IPS DF 6.9 (cell line): ENCODE measurements at regions not wholly inside any gene's neighbourhood (a gene's known extent, or its start where the extent isn't known, plus 50 kb on each side); places are given as distances from the start of the nearest gene placed in this dataset.

Experiments
- DNase-seq: peaks from one replicate; pipeline ENCODE4 v3.0.0-alpha.2; 2013; ENCODE audit warnings: low read depth, low spot score
- H3K27ac ChIP-seq: one replicate; pipeline ENCODE4 v1.5.1; 2013; ENCODE audit warnings: low read length, control low read depth
- H3K27me3 ChIP-seq: 2 replicates; pipeline ENCODE4 v1.6.1; 2013; ENCODE audit warnings: mild to moderate bottlenecking, low read length; ENCODE audit not compliant: control insufficient read depth, insufficient read depth
- H3K36me3 ChIP-seq: 2 replicates; pipeline ENCODE4 v1.6.1; 2013; ENCODE audit warnings: low read length; ENCODE audit not compliant: control insufficient read depth, insufficient read depth
- H3K4me1 ChIP-seq: 2 replicates; pipeline ENCODE4 v1.6.1; 2013; ENCODE audit warnings: low read length; ENCODE audit not compliant: control insufficient read depth, insufficient read depth
- H3K4me3 ChIP-seq: 2 replicates; pipeline ENCODE4 v1.5.1; 2013; ENCODE audit warnings: mild to moderate bottlenecking, low read length
- H3K9me3 ChIP-seq: 2 replicates; pipeline ENCODE4 v1.6.1; 2013; ENCODE audit warnings: low read length, inconsistent platforms; ENCODE audit not compliant: control insufficient read depth, insufficient read depth
- WGBS: extraction: QIAGEN DNeasy Blood & Tissue Kit; methylation state at CpG from one replicate; pipeline ENCODE4 v1.1.7; 2013; ENCODE audit warnings: mixed read lengths, missing lambda C conversion rate; ENCODE audit not compliant: insufficient read length, insufficient coverage; 5-methylcytosine and 5-hydroxymethylcytosine counted together

DNA sequence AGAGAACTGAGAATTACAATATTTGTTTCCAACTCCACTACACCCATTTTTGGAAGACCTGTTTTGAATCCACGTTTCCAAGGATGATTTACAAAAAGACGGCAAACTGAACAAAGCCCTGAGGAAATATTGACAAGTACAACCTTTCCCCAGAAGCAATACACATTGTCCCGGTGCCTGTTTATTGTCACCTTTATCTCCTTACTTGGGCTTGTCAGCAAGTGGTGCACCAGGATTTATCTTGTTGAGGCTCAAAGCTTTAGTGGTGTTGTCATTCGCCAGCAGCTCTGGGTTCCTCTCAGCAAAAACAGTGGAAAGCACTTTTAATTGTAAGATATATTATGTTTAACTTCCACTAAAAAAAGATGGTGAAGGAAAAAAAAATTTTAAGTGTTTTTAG is 1191.9 kb upstream of the TENM4 start:
- Histone ChIP-seq H3K27me3 (no peaks in the 10 kb centered on the region), H3K36me3 (no peaks in the 10 kb centered on the region), H3K4me3 (no peak overlapping the region), H3K9me3 (no peaks in the 10 kb centered on the region), H3K4me1 (no peaks in the 10 kb centered on the region), H3K27ac (no peak overlapping the region)
- no peak for DNase-seq
- no CpG with 5 or more reads among the region's 4 CpGs for WGBS

DNA sequence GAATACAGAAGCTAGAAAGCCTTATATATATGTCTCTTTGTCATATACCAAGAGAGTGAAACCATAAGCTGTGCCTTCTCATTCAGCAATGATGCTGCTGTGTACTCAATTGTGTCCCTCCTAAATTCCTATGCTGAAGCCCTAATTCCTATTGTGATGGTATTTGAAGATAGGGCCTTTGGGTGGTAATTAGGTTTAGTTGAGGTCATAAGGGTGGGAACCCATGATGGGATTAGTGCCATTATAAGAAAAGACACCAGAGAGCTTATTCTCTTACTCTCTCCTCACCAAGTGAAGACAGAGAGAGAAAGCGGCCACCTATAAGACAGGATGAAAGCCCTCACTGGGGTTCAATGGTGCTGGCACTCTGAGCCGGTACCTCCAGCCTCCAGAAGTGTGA is 1191.3 kb upstream of the TENM4 start:
- H3K4me1 ChIP-seq, result no peaks in the 10 kb centered on the region
- no peak overlapping the region for H3K4me3 ChIP-seq
- no peaks in the 10 kb centered on the region for H3K9me3 ChIP-seq
- H3K36me3 ChIP-seq, result no peaks in the 10 kb centered on the region
- no peak overlapping the region for H3K27ac ChIP-seq
- no peak for DNase-seq
- no peaks in the 10 kb centered on the region for H3K27me3 ChIP-seq
- WGBS, result no CpG with 5 or more reads among the region's 2 CpGs

DNA sequence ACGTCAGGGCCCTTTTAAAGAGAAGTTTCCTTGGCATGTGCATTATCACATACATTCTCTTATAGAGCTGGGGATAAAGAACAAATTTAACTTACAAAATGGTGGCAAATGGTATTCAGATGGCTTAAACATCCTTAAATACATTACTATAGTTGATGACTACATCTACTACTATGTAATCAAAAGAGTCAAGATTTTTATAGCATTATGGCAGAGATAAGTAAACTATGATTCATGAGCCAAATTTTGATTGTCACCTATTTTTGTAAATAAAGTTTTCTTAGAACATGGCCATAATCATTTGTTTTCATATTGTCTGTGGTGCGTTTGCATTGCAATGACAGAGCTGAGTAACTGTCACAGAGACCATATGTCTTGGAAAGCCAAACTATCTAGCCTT is 1188.6 kb upstream of the TENM4 start:
- no peak for DNase-seq
- no peaks in the 10 kb centered on the region for H3K9me3 ChIP-seq
- no peak overlapping the region for H3K4me3 ChIP-seq
- no peak overlapping the region for H3K27ac ChIP-seq
- no peaks in the 10 kb centered on the region for H3K36me3 ChIP-seq
- H3K4me1 ChIP-seq, result no peaks in the 10 kb centered on the region
- no peaks in the 10 kb centered on the region for H3K27me3 ChIP-seq
- WGBS, result no CpG with 5 or more reads among the region's 2 CpGs

DNA sequence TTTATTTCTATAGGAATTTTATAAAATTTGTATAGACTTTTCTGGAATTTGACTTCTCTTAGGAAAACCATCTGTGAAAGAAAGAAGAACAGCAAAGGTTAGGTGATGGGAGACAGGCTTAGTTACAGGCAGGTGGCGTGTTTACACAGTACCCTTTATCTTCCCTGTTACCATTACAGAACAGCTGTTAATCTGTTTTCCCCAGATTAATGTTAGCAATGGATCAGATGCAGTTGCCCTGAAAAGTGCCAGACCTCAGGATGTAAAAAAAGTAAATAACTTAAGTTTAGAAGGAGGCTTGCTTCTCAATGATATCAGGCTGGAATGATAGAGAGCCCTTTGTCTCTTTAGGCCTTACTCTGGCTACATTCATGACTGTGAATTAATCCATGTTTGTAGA is 1186.5 kb upstream of the TENM4 start:
- Histone ChIP-seq H3K9me3 (no peaks in the 10 kb centered on the region), H3K27ac (no peak overlapping the region), H3K27me3 (no peaks in the 10 kb centered on the region), H3K4me1 (no peaks in the 10 kb centered on the region), H3K4me3 (no peak overlapping the region), H3K36me3 (no peaks in the 10 kb centered on the region)
- DNase-seq, result no peak
- no CpG with 5 or more reads among the region's 1 CpG for WGBS

DNA sequence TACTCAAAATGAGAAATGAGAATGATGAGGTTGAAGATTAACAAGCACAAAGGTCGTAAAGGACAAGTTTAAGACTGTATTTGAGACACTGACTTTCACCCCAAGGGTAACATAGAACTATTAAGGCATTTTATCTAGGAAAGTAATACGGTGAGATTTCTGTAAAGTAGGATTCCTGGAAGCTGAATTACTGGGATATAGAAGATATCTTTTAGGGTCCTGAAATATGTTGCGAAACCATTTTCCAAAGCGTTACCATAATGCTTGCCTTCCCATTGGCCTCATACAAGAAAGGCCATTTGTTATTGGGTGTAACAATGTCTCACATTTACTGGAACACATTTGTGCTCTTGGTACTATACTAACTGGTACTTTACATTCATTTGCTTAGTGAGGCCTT is 1185.9 kb upstream of the TENM4 start:
- DNase-seq, result no peak
- H3K9me3 ChIP-seq, result no peaks in the 10 kb centered on the region
- H3K4me3 ChIP-seq, result no peak overlapping the region
- no peaks in the 10 kb centered on the region for H3K36me3 ChIP-seq
- no peak overlapping the region for H3K27ac ChIP-seq
- no CpG with 5 or more reads among the region's 4 CpGs for WGBS
- H3K4me1 ChIP-seq, result no peaks in the 10 kb centered on the region
- no peaks in the 10 kb centered on the region for H3K27me3 ChIP-seq

DNA sequence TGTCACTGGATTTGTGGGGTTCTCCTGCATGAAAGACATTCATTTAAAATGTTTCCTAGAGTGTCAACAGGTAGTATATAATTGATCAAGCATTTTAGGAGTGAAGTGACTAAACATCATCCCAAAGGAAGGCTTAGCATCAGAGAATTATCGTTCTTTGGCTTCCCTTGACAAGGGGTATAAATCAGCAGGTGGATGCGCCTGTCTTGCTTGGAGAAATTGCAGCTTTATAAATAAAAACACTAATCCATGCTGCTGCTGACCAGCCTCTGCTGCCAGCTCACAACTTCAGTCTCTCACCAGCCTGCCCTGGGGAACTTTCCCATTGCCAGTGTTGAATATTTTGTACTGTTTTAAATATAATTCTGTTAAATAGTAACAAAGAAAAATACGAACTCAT is 1184.7 kb upstream of the TENM4 start:
- Histone ChIP-seq H3K36me3 (no peaks in the 10 kb centered on the region), H3K4me3 (no peak overlapping the region), H3K9me3 (no peaks in the 10 kb centered on the region), H3K27me3 (no peaks in the 10 kb centered on the region), H3K4me1 (no peaks in the 10 kb centered on the region), H3K27ac (no peak overlapping the region)
- WGBS, result no CpG with 5 or more reads among the region's 3 CpGs
- no peak for DNase-seq

DNA sequence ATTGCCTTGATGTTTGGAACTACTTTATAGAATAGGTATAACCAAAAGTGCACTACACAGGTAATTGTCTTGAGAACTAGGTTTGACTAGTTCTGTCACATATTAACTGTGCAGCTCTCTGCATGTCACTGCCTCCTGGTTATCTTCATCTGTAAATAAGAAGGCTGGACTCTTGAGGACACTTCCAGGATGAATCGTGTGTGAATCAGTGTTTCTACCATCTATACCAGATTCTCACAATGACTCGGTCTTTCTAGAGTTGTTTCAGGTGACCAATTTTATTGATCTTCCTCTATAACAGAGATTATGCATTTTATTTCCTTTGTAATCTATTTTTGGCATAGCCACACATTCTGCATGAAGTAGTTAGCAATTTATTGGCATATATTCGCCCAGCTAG is 1181.0 kb upstream of the TENM4 start:
- Histone ChIP-seq H3K9me3 (no peaks in the 10 kb centered on the region), H3K27me3 (no peaks in the 10 kb centered on the region), H3K4me1 (no peaks in the 10 kb centered on the region), H3K4me3 (no peak overlapping the region), H3K27ac (no peak overlapping the region), H3K36me3 (no peaks in the 10 kb centered on the region)
- no peak for DNase-seq
- no CpG with 5 or more reads among the region's 3 CpGs for WGBS

DNA sequence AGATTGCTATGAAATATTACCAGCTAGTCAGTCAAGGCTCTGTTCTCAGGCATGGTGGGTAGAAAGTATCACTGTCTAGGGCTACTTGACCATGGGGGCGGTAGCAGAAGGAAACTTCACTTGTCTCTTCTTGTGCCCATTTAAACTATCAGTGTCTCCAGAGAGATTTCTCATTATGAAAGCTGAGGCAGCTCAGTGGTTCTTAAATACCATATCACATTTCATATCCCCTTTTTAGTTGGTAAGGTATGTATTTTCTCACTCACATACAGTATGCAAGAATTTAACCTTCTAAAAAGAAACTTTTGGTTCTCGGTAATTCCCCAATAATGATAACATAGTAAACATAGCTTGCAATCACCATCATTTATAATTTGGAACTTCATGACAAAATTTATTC is 1180.0 kb upstream of the TENM4 start:
- H3K27me3 ChIP-seq, result no peaks in the 10 kb centered on the region
- no peak overlapping the region for H3K4me3 ChIP-seq
- H3K9me3 ChIP-seq, result no peaks in the 10 kb centered on the region
- H3K27ac ChIP-seq, result no peak overlapping the region
- no peak for DNase-seq
- no CpG with 5 or more reads among the region's 2 CpGs for WGBS
- H3K4me1 ChIP-seq, result no peaks in the 10 kb centered on the region
- H3K36me3 ChIP-seq, result no peaks in the 10 kb centered on the region

DNA sequence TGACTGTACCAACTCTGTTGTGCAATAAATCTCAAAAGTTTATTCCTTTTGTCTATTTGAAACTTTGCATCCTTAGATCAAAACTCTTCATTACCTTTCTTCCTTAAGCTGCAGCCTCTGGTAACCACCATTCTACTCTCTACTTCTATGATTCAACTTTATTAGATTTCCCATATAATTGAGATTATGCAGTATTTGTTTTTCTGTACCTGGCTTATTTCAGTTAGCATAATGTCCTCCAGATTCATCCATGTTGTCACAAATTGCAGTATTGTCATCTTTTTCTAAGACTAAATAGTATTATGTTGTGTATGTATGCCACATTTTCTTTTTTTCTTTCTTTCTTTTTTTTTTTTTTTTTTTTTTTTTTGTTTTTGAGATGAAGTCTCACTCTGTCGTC is 1176.3 kb upstream of the TENM4 start:
- WGBS, result no CpG with 5 or more reads among the region's 1 CpG
- H3K9me3 ChIP-seq, result no peaks in the 10 kb centered on the region
- H3K36me3 ChIP-seq, result no peaks in the 10 kb centered on the region
- H3K4me1 ChIP-seq, result no peaks in the 10 kb centered on the region
- no peak overlapping the region for H3K27ac ChIP-seq
- no peaks in the 10 kb centered on the region for H3K27me3 ChIP-seq
- DNase-seq, result no peak
- H3K4me3 ChIP-seq, result no peak overlapping the region

DNA sequence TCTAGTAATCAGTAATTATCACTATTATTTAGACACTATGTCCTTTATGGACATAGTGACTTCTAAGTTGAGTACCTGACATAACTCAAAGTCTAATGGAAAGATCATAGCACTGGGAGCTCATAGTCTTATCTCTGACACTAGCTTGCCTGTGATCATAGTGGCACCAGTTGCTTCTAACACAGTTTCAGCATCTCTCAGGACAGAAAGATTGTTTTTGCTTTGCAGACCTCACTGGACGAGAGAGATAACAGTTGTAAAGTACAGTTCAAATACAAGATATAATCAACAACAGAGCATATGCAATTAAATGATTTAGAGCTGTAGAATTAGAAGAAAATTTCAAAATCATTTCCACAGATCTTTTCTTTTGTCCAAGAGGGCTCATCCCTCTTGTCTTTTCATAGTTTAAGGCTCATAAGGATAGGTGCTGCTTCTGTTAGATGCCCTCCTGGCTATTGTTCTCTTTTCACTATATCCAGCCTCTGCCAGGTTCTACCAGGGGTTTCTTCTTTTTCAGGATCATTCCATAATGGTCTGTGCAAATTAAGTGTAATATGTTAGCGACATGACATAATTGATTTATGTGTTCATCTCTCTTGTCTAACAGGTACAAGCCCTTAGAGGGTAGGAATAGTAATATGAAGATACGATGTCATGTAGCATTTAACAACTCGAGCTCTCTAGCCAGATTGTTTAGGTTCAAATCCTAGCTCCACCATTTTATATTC is 1175.4 kb upstream of the TENM4 start:
- no peak for DNase-seq
- H3K27ac ChIP-seq, result no peak overlapping the region
- no CpG with 5 or more reads among the region's 4 CpGs for WGBS
- H3K36me3 ChIP-seq, result no peaks in the 10 kb centered on the region
- H3K9me3 ChIP-seq, result no peaks in the 10 kb centered on the region
- H3K27me3 ChIP-seq, result no peaks in the 10 kb centered on the region
- H3K4me1 ChIP-seq, result no peaks in the 10 kb centered on the region
- H3K4me3 ChIP-seq, result no peak overlapping the region

DNA sequence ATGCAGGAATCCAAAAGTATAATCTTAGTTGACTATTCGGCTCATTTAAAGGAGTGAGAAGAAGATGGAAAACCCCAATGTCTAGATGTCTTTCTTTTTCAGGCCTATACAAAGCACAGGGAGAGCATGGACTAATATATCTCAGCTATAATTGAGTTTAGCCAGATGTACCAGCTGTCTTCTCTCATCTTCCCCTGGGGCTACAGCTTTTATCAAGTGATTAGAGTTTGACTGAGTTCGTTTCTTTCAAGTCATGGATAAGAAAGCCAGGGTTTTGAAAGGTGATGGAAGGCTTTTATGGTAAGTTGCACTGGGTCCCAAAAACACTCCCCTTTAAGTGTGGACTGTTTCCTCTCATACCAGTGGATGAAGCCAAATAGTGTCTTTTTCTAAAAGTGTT is 1172.8 kb upstream of the TENM4 start:
- Histone ChIP-seq H3K36me3 (no peaks in the 10 kb centered on the region), H3K27me3 (no peaks in the 10 kb centered on the region), H3K9me3 (no peaks in the 10 kb centered on the region), H3K4me1 (no peaks in the 10 kb centered on the region), H3K27ac (no peak overlapping the region), H3K4me3 (no peak overlapping the region)
- no peak for DNase-seq
- WGBS, result no CpG with 5 or more reads among the region's 2 CpGs
